Heart right ventricle (tissue), 16 donors: ENCODE measurements at regions not wholly inside any gene's neighbourhood (a gene's known extent, or its start where the extent isn't known, plus 50 kb on each side); places are given as distances from the start of the nearest gene placed in this dataset.

Experiments
- ATAC-seq, 8 donors: fragments of 200-7000 bp; cut with Tn5 transposase; one replicate each; pipeline ENCODE4 v1.9.1; 2020; ENCODE audit warnings: mild to moderate bottlenecking in 8 of 8, moderate library complexity in 8 of 8, moderate number of reproducible peaks in 1 of 8
- DNase-seq, 2 donors: peaks; one replicate each; pipeline ENCODE4 v3.0.0-alpha.2; 2020
- H3K27ac ChIP-seq, 10 donors: fragments of 200-600 bp; sonication (generic) in 2 of 10; one replicate each; pipeline versions ENCODE4 v1.5.0 to v1.8.0; 2020 to 2022; ENCODE audit warnings: mild to moderate bottlenecking in 3 of 10
- H3K27me3 ChIP-seq, 7 donors: fragments of 200-600 bp; one replicate each; pipeline ENCODE4 v1.8.0; 2021 to 2022; ENCODE audit warnings: mild to moderate bottlenecking in 2 of 7
- H3K36me3 ChIP-seq, 9 donors: fragments of 200-600 bp; sonication (generic) in 1 of 9; one replicate each; pipeline versions ENCODE4 v1.5.0 to v1.8.0; 2020 to 2022; ENCODE audit warnings: mild to moderate bottlenecking in 2 of 9
- H3K4me1 ChIP-seq, 9 donors: fragments of 200-600 bp; sonication (generic) in 1 of 9; one replicate each; pipeline versions ENCODE4 v1.5.0 to v1.8.0; 2020 to 2022; ENCODE audit warnings: mild to moderate bottlenecking in 4 of 9
- H3K4me3 ChIP-seq, 10 donors: fragments of 200-600 bp; sonication (generic) in 2 of 10; one replicate each; pipeline versions ENCODE4 v1.5.0 to v1.8.0; 2020 to 2022; ENCODE audit warnings: mild to moderate bottlenecking in 7 of 10, moderate library complexity in 2 of 10
- H3K9me3 ChIP-seq, 11 donors: fragments of 200-600 bp in 10 of 11; sonication (generic) in 2 of 11; one replicate each; pipeline versions ENCODE4 v1.5.0 to v1.8.0; 2013 to 2022; ENCODE audit warnings: mild to moderate bottlenecking in 2 of 11, control low read depth in 1 of 11, moderate library complexity in 1 of 11
- WGBS, 2 donors: extraction: QIAGEN DNeasy Blood & Tissue Kit; methylation state at CpG; one replicate each; pipeline ENCODE4 v1.1.7; 2013; ENCODE audit warnings: inconsistent platforms in 1 of 2; 5-methylcytosine and 5-hydroxymethylcytosine counted together
- intact Hi-C, 10 donors: fragments of 100-400 bp; cut with DNase I; formaldehyde crosslinking; loops; one replicate each; pipeline versions ENCODE4 v1.11.1 to v1.14.2; 2022
- TF ChIP-seq, protein P1 (sequence below), 9 donors: fragments of 200-600 bp; sonication (generic) in 2 of 9; IDR thresholded peaks; one replicate each; pipeline versions ENCODE4 v1.5.0 to v1.8.0; 2021 to 2022; ENCODE audit warnings: antibody characterized with exemption in 9 of 9, mild to moderate bottlenecking in 5 of 9, moderate library complexity in 1 of 9
- donor health status: Arrhythmogenic right ventricular cardiomyopathy.
- donor health status: ischemic (EF 13 %, LVEDD 7.1; RV severe dilation, severe dysfunction).
- donor health status: healthy with polysubstance abuse.
- donor health status: DM: no; HTN: yes; CAD: no.
- donor health status: DM: no; HTN: no; CAD: no.
- donor health status: ischemic (EF 25% LVEDD 6.9; RV normal size, moderate dysfunction).
- donor health status: ischemic (EF 25% LVEDD 5.7; RV mildly dilated, moderate dysfunction).
- donor health status: healthy.
- donor health status: DM: yes; HTN: yes; CAD: no.
- donor health status: Ischemic cardiomyopathy.
- donor health status: ischemic (EF 35%, LVEDD 5.7; RV mildly dilated, moderate dysfunction).
- donor health status: nonischemic (EF 11% LVEDD 7.7; RV severe dilation, severe dysfunction).
- donor health status: DM: yes; HTN: yes; CAD: no.
- donor health status: PGD.
- donor health status: ischemic (EF 29% LVEDD 5.4; RV normal size, mild dysfunction).
- donor health status: nonischemic (EF 23%, LVEDD 6.1; RV moderate dilation, normal function).

DNA sequence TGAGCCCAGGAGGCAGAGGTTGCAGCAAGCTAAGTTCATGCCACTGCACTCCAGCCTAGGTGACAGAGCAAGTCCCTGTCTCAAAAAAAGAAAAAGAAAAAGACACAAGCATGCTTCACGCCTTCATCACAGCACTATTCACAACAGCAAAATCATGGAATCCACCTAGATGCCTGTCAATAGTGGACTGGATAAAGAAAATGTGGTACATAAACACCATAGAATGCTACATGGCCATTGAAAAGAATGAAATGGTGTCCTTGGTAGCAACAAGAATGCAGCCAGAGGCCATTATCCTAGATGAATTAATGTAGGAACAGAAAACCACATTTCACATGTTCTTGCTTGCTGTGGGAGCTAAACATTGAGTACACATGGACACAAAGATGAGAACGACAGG, 392.6 kb downstream of the EIPR1 start:
- intact Hi-C loops = no loop called here
- no peak overlapping the region for H3K27ac ChIP-seq
- WGBS, 2 donors = 74 to 78% methylated on average over 2 of the region's 2 CpGs
- H3K36me3 ChIP-seq = no peaks in the 10 kb centered on the region
- ATAC-seq (no peak), DNase-seq (no peak)
- no peak overlapping the region for H3K4me3 ChIP-seq
- H3K27me3 ChIP-seq = peaks cover 0 to 3% (median 0%) of the 10 kb centered on the region in 7 donors
- H3K4me1 ChIP-seq = no peaks in the 10 kb centered on the region
- TF ChIP-seq, protein P1, sequence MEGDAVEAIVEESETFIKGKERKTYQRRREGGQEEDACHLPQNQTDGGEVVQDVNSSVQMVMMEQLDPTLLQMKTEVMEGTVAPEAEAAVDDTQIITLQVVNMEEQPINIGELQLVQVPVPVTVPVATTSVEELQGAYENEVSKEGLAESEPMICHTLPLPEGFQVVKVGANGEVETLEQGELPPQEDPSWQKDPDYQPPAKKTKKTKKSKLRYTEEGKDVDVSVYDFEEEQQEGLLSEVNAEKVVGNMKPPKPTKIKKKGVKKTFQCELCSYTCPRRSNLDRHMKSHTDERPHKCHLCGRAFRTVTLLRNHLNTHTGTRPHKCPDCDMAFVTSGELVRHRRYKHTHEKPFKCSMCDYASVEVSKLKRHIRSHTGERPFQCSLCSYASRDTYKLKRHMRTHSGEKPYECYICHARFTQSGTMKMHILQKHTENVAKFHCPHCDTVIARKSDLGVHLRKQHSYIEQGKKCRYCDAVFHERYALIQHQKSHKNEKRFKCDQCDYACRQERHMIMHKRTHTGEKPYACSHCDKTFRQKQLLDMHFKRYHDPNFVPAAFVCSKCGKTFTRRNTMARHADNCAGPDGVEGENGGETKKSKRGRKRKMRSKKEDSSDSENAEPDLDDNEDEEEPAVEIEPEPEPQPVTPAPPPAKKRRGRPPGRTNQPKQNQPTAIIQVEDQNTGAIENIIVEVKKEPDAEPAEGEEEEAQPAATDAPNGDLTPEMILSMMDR (IDR thresholded peaks at IDR 0.05) = no peak
- peaks cover 0 to 31% (median 4%) of the 10 kb centered on the region in 11 donors for H3K9me3 ChIP-seq

DNA sequence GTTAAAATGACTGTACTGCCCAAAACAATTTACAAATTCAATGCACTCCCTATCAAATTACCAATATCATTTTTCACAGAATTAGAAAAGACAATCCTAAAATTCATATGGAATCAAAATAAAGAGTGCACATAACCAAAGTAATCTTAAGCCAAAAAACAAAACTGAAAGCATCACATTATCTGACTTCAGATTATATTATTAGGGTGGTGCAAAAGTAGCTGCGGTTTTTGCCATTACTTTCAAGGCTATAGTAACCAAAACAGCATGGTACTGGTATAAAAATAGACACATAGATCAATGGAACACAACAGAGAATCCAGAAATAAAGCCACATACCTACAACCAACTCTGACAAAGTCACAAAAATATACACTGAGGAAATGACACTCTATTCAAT, 396.6 kb downstream of the EIPR1 start:
- intact Hi-C loops = no loop called here

DNA sequence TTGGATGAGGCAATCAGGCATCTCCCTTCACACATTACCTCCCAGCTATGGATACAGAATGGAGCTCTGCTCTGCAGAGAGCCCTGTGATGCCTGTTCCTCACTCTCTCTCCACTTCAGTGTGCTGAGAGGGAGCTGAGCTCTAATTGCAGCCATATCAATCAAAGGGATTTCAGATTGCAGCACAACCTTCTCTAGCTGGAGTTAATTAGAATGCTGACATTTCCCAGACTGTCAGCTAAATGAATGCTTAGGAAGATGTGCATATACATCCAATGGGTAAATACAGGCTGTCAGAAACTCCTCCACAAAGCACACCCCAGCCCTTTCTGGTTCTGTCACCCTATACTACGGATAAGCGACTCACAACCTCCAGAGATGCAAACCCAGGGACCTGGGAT, 402.6 kb downstream of the EIPR1 start:
- TF ChIP-seq, protein P1 (IDR thresholded peaks at IDR 0.05) = no peak
- Histone ChIP-seq H3K27ac (no peak overlapping the region), H3K4me1 (no peaks in the 10 kb centered on the region), H3K9me3 (peaks cover 0 to 23% (median 3%) of the 10 kb centered on the region in 11 donors), H3K4me3 (no peak overlapping the region), H3K27me3 (peaks cover 0 to 5% (median 0%) of the 10 kb centered on the region in 7 donors), H3K36me3 (no peaks in the 10 kb centered on the region)
- no peak for DNase-seq
- intact Hi-C loops = no loop called here
- 35 to 80% methylated on average over 2 of the region's 2 CpGs for WGBS, 2 donors
- ATAC-seq = no peak

More for the DNA sequence above, 396.6 kb downstream of the EIPR1 start:
- H3K4me1 ChIP-seq = no peaks in the 10 kb centered on the region
- no peak overlapping the region for H3K4me3 ChIP-seq
- peaks cover 0 to 23% (median 3%) of the 10 kb centered on the region in 11 donors for H3K9me3 ChIP-seq
- DNase-seq = no peak
- H3K27ac ChIP-seq = no peak overlapping the region
- H3K27me3 ChIP-seq = no peaks in the 10 kb centered on the region
- no peaks in the 10 kb centered on the region for H3K36me3 ChIP-seq
- ATAC-seq = no peak
- TF ChIP-seq, protein P1 (IDR thresholded peaks at IDR 0.05) = no peak
- WGBS, 2 donors = 68 to 75% methylated on average over 1 of the region's 1 CpG

DNA sequence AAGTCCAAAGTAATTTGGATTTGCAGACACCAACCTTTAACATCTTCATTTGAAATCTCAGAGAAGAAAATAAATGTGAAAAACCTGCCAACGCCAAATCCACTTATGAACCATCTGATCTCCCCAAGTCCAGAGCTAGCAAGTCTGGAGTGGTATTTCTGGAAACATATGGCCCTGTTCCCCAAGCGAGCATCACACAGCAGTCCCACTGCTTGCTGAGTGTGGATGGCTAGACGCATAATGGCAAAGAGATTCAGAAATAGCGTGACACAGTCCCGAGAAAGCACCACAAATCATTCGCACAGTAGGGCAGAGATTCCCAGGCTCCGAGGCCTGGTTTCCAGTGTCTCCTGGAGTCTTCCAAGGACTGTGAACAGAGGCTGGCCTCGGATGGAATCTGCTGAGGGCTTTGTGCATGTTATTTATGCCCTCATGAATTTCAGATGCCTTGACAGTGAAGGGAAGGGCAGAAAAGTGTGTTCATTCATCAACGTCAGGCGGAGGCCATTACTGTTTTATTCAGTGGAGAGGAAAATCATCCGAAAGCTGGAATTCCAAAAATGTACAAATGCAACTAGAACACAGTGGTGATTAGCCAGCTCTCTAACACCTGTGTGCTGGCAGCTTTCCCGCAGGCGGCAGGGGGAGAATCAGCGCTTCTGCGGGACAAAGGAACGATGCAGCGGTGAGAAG, 417.0 kb downstream of the EIPR1 start:
- intact Hi-C loops = no loop called here
- no peaks in the 10 kb centered on the region for H3K36me3 ChIP-seq
- TF ChIP-seq, protein P1 (IDR thresholded peaks at IDR 0.05) = no peak
- H3K4me3 ChIP-seq = no peak overlapping the region
- H3K9me3 ChIP-seq = peaks cover 0 to 25% (median 0%) of the 10 kb centered on the region in 11 donors
- DNase-seq (no peak), ATAC-seq (no peak)
- H3K27ac ChIP-seq = no peak overlapping the region
- H3K27me3 ChIP-seq = no peaks in the 10 kb centered on the region
- 67 to 71% methylated on average over 17 of the region's 17 CpGs for WGBS, 2 donors
- no peaks in the 10 kb centered on the region for H3K4me1 ChIP-seq
